A549 (cell line): ENCODE measurements at regions not wholly inside any gene's neighbourhood (a gene's known extent, or its start where the extent isn't known, plus 50 kb on each side); places are given as distances from the start of the nearest gene placed in this dataset.

Experiments used
- BCL3 ChIP-seq: fragments of >200 bp; sonication (Bioruptor Twin); formaldehyde crosslinking; IDR thresholded peaks from 3 replicates; pipeline ENCODE4 v1.6.1; 2016
- CEBPB ChIP-seq, 2 experiments: fragments of >200 bp in 1 of 2; sonication (Bioruptor Twin) in 1 of 2; formaldehyde crosslinking in 1 of 2; IDR thresholded peaks; 2 replicates each; pipeline ENCODE4 v1.6.1; 2012 to 2016
- HOXB5 ChIP-seq: fragments of 250-450 bp; sonication (Bioruptor Pico); IDR thresholded peaks from 2 replicates; pipeline ENCODE4 v1.5.0; 2020; ENCODE audit warnings: mild to moderate bottlenecking, moderate library complexity
- POLR2A ChIP-seq: IDR thresholded peaks from 2 replicates; pipeline ENCODE4 v1.6.1; 2012; ENCODE audit warnings: mild to moderate bottlenecking, low read length
- RAD21 ChIP-seq, 2 experiments: fragments of >200 bp in 1 of 2; sonication (Bioruptor Twin) in 1 of 2; formaldehyde crosslinking in 1 of 2; IDR thresholded peaks in 1 of 2; conservative IDR thresholded peaks in 1 of 2; 2 replicates in 1 of 2; 3 replicates in 1 of 2; pipeline ENCODE4 v1.6.1; 2012 to 2018; ENCODE audit warnings: inconsistent platforms in 1 of 2
- RCOR1 ChIP-seq: fragments of 150-350 bp; IDR thresholded peaks from 2 replicates; pipeline ENCODE4 v1.6.1; 2014; ENCODE audit warnings: antibody characterized with exemption, low read length, low read depth
- RNF2 ChIP-seq: fragments of 200-600 bp; sonication (generic); IDR thresholded peaks from 2 replicates; pipeline ENCODE4 v1.6.1; 2016; ENCODE audit warnings: low read depth, mild to moderate bottlenecking, antibody characterized with exemption, moderate library complexity, borderline replicate concordance
- TF ChIP-seq, protein P1 (sequence below): fragments of >200 bp; sonication (Bioruptor Twin); formaldehyde crosslinking; IDR thresholded peaks from 3 replicates; pipeline ENCODE4 v1.5.1; 2016

DNA sequence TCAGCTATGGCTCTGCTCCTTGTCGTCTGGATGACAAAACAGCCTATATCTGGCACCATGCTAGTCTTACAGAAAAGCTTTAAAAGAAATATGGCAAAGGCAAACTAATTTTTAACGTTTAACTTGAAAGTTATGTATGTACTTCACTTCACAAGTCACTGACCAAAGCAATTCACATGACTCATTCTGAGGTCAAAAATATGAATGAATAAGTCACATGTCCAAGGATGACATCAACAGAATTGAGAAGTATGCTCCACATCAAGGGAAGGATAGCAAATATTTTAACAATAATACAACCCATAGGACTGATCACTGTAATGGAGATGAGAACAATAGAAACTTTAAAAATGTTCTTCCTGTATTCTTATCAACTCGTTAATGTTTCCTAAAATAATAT is 1072.6 kb upstream of the NUDT12 start:
- TF ChIP-seq, protein P1, sequence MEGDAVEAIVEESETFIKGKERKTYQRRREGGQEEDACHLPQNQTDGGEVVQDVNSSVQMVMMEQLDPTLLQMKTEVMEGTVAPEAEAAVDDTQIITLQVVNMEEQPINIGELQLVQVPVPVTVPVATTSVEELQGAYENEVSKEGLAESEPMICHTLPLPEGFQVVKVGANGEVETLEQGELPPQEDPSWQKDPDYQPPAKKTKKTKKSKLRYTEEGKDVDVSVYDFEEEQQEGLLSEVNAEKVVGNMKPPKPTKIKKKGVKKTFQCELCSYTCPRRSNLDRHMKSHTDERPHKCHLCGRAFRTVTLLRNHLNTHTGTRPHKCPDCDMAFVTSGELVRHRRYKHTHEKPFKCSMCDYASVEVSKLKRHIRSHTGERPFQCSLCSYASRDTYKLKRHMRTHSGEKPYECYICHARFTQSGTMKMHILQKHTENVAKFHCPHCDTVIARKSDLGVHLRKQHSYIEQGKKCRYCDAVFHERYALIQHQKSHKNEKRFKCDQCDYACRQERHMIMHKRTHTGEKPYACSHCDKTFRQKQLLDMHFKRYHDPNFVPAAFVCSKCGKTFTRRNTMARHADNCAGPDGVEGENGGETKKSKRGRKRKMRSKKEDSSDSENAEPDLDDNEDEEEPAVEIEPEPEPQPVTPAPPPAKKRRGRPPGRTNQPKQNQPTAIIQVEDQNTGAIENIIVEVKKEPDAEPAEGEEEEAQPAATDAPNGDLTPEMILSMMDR = no peak
- no peak for TF ChIP-seq HOXB5 (CRISPR knock-in tag)
- no peak for TF ChIP-seq POLR2A
- TF ChIP-seq CEBPB (IDR thresholded peaks at IDR 0.05) = no peak
- no peak for TF ChIP-seq BCL3
- no peak for TF ChIP-seq RAD21 (conservative IDR thresholded peaks at IDR 0.05 in 1 of 2, IDR thresholded peaks at IDR 0.05 in 1 of 2)
- TF ChIP-seq RCOR1 = no peak
- TF ChIP-seq RNF2 = no peak
